ENCODE measurements at regions not wholly inside any gene's neighbourhood (a gene's known extent, or its start where the extent isn't known, plus 50 kb on each side); places are given as distances from the start of the nearest gene placed in this dataset.

GRCh38 chr15:94912760-94913159 is 681.4 kb downstream of the MCTP2 start:
- H3K23me2 ChIP-seq (ENCODE audit: low read depth, low read length), result no peaks in the 10 kb centered on the region
- H4K8ac ChIP-seq (ENCODE audit: extremely low read depth, insufficient read depth, low read length), result no peak overlapping the region
- H2BK20ac ChIP-seq (ENCODE audit: low read length), result no peak overlapping the region
- H2AFZ ChIP-seq (ENCODE audit: low read length), result no peak overlapping the region
- no peaks in the 10 kb centered on the region for H3K79me1 ChIP-seq (ENCODE audit: low read depth, low read length)
- H2BK5ac ChIP-seq (ENCODE audit: low read depth, low read length), result no peak overlapping the region
- no peak overlapping the region for H2AK5ac ChIP-seq (ENCODE audit: low read depth, low read length)
- H3K4ac ChIP-seq (replicated peaks; ENCODE audit: insufficient read length, low read depth, low read length), result no peak overlapping the region
- no peak overlapping the region for H4K5ac ChIP-seq (ENCODE audit: insufficient read length, low read depth, low read length)
- no peaks in the 10 kb centered on the region for H3K4me1 ChIP-seq (replicated peaks in 1 of 4; ENCODE audit: control insufficient read depth in 3 of 4, insufficient read depth in 4 of 4, low read length in 3 of 4)
- H4K91ac ChIP-seq (replicated peaks; ENCODE audit: insufficient read length, low read length), result no peak overlapping the region
- no peaks in the 10 kb centered on the region for H4K20me1 ChIP-seq (replicated peaks in 1 of 2; ENCODE audit: control insufficient read depth in 1 of 2, insufficient read depth in 2 of 2, low read length in 2 of 2)
- TF ChIP-seq RNF2 (IDR thresholded peaks at IDR 0.05; ENCODE audit: borderline replicate concordance, low read depth, low read length, missing control alignments, poor library complexity, severe bottlenecking), result no peak
- TF ChIP-seq TCF12 (IDR thresholded peaks at IDR 0.05; ENCODE audit: low read depth, low read length), result no peak
- no peak for TF ChIP-seq CREB1 (IDR thresholded peaks at IDR 0.05)
- TF ChIP-seq GABPA (IDR thresholded peaks at IDR 0.05; ENCODE audit: borderline replicate concordance, insufficient read depth, low read length), result no peak
- TF ChIP-seq CTCF (IDR thresholded peaks at IDR 0.05; ENCODE audit: control extremely low read depth in 1 of 3, insufficient read depth in 1 of 3, low read depth in 1 of 3, low read length in 3 of 3), result no peak
- no peak for TF ChIP-seq CBX8 (IDR thresholded peaks at IDR 0.05; ENCODE audit: borderline replicate concordance, low read depth, low read length)
- no peak for TF ChIP-seq ASH2L (IDR thresholded peaks at IDR 0.05; ENCODE audit: low read length)
- no peak for TF ChIP-seq MAFK (IDR thresholded peaks at IDR 0.05; ENCODE audit: low read depth, low read length)
- no peak overlapping the region for H3K4me3 ChIP-seq (ENCODE audit: extremely low read depth in 1 of 4, insufficient read depth in 2 of 4, low read depth in 3 of 4, low read length in 4 of 4)
- no peaks in the 10 kb centered on the region for H3K9me3 ChIP-seq (ENCODE audit: insufficient read depth in 2 of 2, low read depth in 1 of 2, low read length in 1 of 2)
- ChIA-PET POLR2A (ENCODE audit: partially characterized antibody) (no interaction called here), CTCF (ENCODE audit: partially characterized antibody) (no interaction called here)
- no peak overlapping the region for H3K27ac ChIP-seq (ENCODE audit: low read depth, low read length)
- H3K23ac ChIP-seq (ENCODE audit: insufficient read length), result no peak overlapping the region
- DNase-seq (ENCODE audit: low read depth in 1 of 2, low spot score in 2 of 2) (no peak), FAIRE-seq (no peak)
- H3K36me3 ChIP-seq (ENCODE audit: control insufficient read depth in 2 of 4, insufficient read depth in 4 of 4, low read length in 3 of 4), result no peaks in the 10 kb centered on the region
- H3K4me2 ChIP-seq (ENCODE audit: insufficient read depth in 1 of 2, low read depth in 2 of 2, low read length in 2 of 2), result no peak overlapping the region
- H2BK120ac ChIP-seq (replicated peaks; ENCODE audit: low read depth, low read length), result no peak overlapping the region
- H3K79me2 ChIP-seq (ENCODE audit: control insufficient read depth in 1 of 2, insufficient read depth in 2 of 2, low read length in 2 of 2), result no peaks in the 10 kb centered on the region
- no peak overlapping the region for H3K9ac ChIP-seq (replicated peaks in 1 of 4; ENCODE audit: extremely low read depth in 1 of 4, low read depth in 3 of 4, low read length in 3 of 4)
- no peaks in the 10 kb centered on the region for H3K27me3 ChIP-seq (replicated peaks in 1 of 4; ENCODE audit: control insufficient read depth in 3 of 4, extremely low read depth in 1 of 4, insufficient read depth in 3 of 4, low read length in 3 of 4)
- no peak overlapping the region for H3K18ac ChIP-seq (ENCODE audit: extremely low read depth, low read length)
- no peak overlapping the region for H3K14ac ChIP-seq (ENCODE audit: insufficient read length)
- no peak overlapping the region for H3K56ac ChIP-seq (replicated peaks; ENCODE audit: insufficient read length, low read depth, low read length)
- H2BK15ac ChIP-seq (ENCODE audit: low read length), result no peak overlapping the region
- WGBS, 2 experiments (ENCODE audit: extremely low coverage in 1 of 2, insufficient coverage in 1 of 2, insufficient read length in 1 of 2, insufficient replicate concordance in 2 of 2, low coverage in 1 of 2, low lambda C conversion rate in 2 of 2, missing lambda C conversion rate in 1 of 2), result 93% methylated on average over 3 of the region's 3 CpGs; no CpG with 5 or more reads in 1 of the 2 experiments
- H2BK12ac ChIP-seq (ENCODE audit: low read depth, low read length), result no peak overlapping the region

All from H1 (cell line).